HepG2 (cell line): ENCODE measurements at regions not wholly inside any gene's neighbourhood (a gene's known extent, or its start where the extent isn't known, plus 50 kb on each side); places are given as distances from the start of the nearest gene placed in this dataset.

Experiments
- ARNT ChIP-seq: fragments of 450-650 bp; IDR thresholded peaks from 2 replicates; pipeline ENCODE4 v1.6.1; 2017
- RBFOX2 ChIP-seq: fragments of 200-400 bp; formaldehyde crosslinking; IDR thresholded peaks from 2 replicates; pipeline ENCODE4 v1.6.1; 2017; ENCODE audit warnings: low read depth, mild to moderate bottlenecking, low read length
- STAT5B ChIP-seq: sonication (generic); formaldehyde crosslinking; IDR thresholded peaks from 2 replicates; pipeline ENCODE4 v1.4.0; 2020; ENCODE audit warnings: missing genetic modification reagents

DNA sequence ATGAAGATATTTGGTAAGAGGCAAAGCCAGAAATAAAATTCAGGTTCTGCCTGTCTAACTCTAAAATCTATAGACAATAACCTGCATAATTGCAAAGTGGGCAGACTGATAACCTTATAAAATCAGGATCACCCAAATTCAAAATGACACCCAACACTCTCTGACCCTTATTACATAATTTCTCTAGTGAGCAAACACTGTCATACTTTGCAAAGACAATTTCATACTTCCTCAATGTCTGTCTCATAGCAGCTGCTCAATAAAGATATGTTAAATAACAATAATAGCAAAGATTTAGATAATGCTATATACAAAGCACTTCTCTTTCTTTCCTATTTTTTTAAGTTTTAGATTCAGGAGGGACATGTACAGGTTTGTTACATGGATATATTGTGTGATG, 118.5 kb downstream of the UCHL5 start:
- TF ChIP-seq ARNT (no peak), STAT5B (CRISPR knock-in tag) (no peak), RBFOX2 (no peak)
